ENCODE measurements at regions not wholly inside any gene's neighbourhood (a gene's known extent, or its start where the extent isn't known, plus 50 kb on each side); places are given as distances from the start of the nearest gene placed in this dataset.
"Not testable (repeated sequence)": the region's sequence is repeated elsewhere in the genome, so short reads cannot be mapped to it uniquely, and the experiment has no call there.

DNA sequence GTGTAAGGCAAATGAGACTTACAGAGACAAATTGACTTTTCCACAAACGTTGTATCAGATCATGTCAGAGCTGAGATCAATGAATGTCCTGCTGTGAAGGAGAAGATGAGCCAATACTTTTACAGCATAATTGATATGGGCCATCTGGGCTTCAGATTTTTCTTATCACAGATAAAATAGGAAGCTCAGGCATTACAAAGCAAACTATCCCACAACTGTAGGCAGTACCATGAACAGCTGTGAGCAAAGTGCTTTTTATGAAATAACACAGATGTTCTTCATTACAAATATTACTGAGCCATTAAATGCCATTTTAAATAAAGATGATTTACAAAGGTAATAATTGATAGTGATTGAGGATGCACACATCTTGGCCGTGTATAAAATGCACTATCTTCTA is 852.3 kb downstream of the OTOL1 start:
- no peak for DNase-seq

DNA sequence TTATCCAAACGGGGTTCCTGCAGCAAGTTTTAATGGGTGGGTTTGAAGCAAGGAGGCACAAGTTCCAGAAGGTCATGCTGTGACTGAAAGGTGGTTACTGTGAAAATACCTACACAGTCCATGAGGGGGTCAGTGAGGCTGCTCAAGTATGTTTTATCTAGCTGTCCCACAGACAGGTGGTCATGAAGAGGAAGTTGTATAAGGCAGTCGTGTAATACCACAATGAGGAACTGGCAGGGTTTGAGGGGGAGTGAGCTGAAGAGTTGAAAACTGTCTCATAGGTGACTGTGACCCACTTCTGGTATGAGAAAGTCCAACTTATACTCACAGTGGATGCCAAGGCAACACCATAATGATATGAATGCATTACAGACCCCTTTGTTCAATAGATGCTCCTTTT is 856.8 kb downstream of the OTOL1 start:
- no peak for DNase-seq

DNA sequence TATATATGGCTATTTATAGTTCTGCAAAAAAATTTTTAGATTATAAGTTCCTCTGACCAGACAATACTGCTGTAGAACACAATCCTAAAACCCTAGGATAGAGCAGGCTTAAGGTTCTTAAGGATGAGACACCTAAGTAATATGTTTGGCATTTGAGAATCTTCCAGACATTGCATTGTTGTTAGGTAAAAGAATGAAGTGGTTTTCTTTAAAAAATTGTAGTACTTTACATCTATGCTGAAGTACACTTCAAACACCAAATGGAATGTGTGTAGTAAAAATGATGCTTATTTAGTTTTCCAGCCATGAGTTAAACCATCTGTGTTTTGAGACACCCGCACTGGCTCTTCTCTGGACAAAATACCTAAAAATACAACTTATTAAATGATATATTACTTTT is 857.7 kb downstream of the OTOL1 start:
- peak; percentile 41 for DNase-seq

- no peak for DNase-seq
Measured at GRCh38 chr3:162365066-162365719, 868.6 kb downstream of the OTOL1 start.

DNA sequence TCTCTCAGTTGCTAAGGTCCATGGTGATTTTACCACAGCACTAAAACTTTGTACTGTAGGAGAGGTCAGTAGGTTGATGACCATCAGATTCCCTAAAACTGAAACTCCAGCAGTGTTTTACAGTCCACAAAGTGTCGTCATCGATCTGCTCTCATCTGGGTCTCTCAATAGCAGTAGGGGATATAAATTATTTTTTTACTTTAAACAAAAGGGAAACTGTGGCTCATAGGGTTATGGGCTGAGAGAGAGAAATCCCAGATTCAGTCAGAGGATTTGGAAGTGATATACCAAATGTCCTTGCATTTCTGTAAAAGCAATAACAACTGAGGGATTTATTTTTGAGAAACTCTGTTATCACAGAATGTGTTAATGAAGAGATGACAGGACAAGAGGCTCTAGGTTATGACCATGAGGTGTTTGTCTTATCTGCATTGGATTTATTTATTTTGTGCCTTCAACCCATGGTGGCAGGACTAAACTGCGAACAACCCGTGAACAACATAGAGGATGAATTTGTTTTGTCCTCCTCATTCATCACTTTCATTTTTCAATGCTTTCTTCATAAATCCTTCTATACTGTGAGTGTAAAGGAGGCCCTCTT is 869.7 kb downstream of the OTOL1 start:
- DNase-seq: no peak

- no peak for DNase-seq
Measured at GRCh38 chr3:162367429-162368260, 871.0 kb downstream of the OTOL1 start.

DNA sequence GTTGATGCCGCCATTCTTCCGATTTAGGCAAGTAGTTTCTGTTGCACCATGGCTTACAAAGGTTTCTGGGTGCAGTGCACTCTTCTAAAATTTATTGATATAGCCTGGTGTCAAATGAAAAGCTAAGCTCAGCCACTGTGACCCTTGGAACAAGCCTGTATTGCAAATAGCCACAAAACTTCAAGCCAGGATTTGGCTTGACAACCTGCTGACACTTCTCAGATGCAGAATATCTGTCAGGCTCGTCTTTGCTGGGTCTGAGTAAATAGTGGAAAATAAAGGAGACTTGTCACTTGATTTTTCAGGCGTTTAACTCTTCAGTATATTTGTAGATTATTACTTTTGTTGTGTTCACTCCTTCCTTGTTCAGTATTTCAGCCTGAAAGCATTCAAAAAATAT is 871.8 kb downstream of the OTOL1 start:
- DNase-seq: no peak

DNA sequence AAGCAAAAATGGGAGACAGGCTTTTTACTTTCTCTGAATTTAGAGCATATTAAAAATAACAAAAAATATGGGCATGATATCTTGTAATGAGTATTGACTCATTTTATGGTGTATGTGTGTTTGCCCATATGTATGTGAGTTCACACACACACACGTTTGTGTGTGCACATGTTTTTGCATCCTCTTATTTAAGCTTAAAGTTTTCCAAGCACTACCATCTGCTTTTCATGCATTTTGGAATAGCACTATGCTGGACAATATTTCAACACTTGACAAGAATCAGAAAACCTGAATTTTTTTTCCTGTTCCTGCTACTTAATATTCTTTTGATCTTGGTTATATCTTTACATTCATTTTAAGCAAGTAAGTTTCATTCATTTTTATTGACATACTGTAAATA is 872.7 kb downstream of the OTOL1 start:
- DNase-seq: no peak

DNA sequence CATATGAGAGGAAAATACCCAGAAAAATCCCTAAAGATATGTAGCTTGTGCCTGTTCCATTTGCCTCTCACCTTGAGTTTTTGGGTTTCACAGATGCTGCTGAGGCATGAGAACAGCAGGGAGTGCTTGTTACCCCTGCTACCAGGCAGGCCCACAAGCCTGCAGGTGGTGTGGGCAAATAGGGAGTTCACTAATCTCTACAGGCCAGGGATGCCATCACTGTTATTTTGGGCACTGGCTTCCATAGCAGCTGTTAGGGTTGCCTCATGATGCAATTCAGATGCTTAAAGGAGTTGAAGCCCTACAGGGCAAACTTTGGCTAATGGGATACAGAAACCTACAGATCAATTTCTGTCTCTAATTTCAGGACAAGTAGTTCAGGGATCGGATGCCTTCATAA is 873.5 kb downstream of the OTOL1 start:
- peak; percentile 31 for DNase-seq

DNA sequence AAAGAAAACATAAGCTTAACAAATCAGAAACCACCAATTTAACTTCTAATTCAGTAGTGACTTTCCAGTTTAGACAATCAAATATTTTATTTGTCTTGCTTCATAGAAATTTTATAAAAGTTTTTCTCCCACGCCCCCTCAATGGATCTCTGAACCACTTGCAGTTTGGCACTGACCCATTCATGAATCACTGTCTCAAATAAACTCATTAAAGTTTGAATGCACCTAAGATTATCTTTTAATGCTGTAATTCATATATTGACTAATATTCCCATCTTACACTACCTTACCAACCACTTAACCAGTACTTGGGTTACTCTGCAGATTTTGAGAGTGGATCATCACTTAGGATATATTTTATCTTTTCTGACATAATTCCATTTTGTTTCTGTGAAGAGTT is 880.2 kb downstream of the OTOL1 start:
- DNase-seq: no peak

- DNase-seq: no peak
Measured at GRCh38 chr3:162377608-162378007, 881.0 kb downstream of the OTOL1 start.

GRCh38 chr3:162385387-162385786 is 888.8 kb downstream of the OTOL1 start:
- DNase-seq: no peak

DNA sequence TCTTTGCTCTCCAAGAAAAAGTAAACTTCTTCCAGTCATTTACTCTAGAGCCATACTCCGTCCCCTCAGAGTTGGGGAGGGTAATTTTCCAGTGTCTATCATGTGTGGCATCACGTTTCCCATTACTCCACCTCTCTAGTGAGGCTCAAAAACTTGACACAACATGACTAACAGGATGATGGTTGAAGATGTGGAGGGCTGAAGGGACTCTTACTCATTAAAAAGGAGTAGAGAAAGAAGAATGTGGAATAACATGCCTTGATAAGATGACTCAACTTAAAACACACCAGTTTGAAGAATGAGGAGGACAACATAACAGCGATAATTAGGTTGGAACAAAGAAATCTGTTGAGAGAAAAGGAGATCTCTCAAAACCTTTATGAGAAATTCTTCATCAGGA is 894.3 kb downstream of the OTOL1 start:
- peak; percentile 91 for DNase-seq

DNA sequence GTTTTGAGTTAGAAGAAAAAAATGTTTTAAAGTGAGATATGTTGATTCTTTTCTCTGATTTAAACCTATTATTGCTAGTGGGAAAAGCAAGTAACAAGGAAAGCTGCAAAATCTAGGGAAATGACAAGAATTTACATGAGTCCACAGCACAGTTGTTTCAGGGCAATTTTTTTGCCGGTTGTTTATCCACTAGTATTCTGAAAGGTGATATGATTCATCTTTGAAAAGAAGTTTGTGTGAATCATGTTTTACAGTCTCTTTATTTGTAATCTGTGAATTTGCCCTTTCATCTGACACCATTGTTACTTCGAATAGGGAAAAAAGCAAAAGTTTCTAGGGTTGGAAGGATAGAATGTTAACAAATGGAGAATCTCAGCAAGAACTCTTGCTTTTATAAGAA is 894.7 kb downstream of the OTOL1 start:
- peak; percentile 61 for DNase-seq

- no peak for DNase-seq
Measured at GRCh38 chr3:162395496-162395895, 898.9 kb downstream of the OTOL1 start.

- no peak for DNase-seq
Measured at GRCh38 chr3:162398554-162398953, 901.9 kb downstream of the OTOL1 start.

DNA sequence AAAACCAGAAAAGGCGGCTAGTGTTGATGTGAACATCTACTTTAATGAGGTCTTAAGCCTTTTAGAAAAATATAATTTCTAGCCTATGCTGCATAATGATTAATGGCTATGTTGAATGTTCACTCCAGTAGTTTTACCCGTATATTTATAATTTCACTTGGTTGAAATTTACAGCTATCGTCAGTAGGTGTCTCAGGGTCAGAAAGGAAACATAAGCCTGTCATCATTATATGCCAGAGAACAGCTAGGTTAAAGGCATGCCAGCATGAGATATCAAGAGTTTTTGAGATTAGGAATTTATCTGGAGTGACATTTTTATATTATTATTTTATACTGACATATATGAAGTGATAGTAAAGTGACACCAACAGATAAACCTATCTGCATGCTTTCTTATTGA is 904.1 kb downstream of the OTOL1 start:
- peak; percentile 24 for DNase-seq

- DNase-seq: not testable (repeated sequence)
Measured at GRCh38 chr3:162411556-162411955, 914.9 kb downstream of the OTOL1 start.

- no peak for DNase-seq
Measured at GRCh38 chr3:162421721-162422120, 925.1 kb downstream of the OTOL1 start.

GRCh38 chr3:162428192-162428591 is 931.6 kb downstream of the OTOL1 start:
- no peak for DNase-seq

GRCh38 chr3:162435750-162436149 is 939.1 kb downstream of the OTOL1 start:
- no peak for DNase-seq

- DNase-seq: no peak
Measured at GRCh38 chr3:162436826-162437225, 940.2 kb downstream of the OTOL1 start.

- DNase-seq: peak; percentile 2
Measured at GRCh38 chr3:162437480-162437879, 940.9 kb downstream of the OTOL1 start.

DNA sequence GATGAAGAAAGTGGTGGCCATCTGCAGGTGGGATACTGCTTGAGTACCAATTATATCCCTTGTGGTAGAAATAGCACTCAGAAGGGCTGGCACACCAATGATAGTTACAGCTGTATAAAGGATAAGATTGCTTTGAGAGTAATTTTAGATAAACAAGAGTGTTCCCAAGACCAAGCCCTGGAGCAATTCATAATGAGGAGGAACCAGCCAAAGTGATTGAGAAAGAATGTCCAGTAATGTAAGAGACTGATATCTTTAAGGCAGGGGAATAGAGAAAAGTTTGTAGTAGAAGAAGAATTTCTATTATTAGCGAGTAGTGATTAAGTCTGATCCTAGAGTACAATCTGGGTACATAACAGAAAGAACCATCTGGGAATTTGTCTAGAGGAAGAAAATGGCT is 945.1 kb downstream of the OTOL1 start:
- DNase-seq: peak; percentile 46
